ENCODE measurements at regions not wholly inside any gene's neighbourhood (a gene's known extent, or its start where the extent isn't known, plus 50 kb on each side); places are given as distances from the start of the nearest gene placed in this dataset.
"Not testable (repeated sequence)": the region's sequence is repeated elsewhere in the genome, so short reads cannot be mapped to it uniquely, and the experiment has no call there.

DNA sequence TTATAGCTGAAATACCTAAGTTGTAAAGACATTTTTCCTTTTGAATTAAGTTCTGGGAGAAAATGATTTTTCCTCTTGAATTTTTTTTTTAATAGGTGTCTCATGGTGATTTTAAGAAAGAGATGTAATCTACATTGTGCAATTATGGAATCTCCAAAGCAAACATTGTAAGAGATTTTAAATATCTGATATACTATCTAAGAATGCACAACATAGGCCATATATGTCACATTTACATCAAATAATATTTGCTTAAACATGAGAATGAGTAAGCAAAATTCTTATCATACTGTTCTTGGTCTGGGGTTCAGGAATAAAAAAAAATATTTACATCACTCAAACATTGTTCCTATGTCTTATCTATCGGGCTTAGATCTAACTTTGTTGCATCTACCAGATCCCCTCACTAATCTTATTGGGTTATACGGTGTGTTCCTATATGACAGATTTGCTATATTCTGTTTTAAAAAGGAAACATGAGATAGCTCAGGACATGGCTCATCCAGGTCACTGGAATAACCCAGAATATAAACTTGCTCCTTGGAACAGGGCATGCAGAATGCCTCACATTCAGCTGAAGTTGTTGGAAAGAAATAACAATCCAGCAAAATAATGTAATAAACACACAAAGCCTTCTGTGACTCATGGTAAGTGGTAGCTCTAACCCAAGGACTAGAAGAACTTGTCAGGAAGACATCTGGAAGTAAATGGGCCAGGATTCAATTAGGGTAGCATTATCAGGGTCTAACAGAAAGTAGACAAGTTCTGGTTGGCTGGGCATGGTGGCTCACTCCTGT is 794.7 kb downstream of the IPMK start:
- DNase-seq, result no peak

DNA sequence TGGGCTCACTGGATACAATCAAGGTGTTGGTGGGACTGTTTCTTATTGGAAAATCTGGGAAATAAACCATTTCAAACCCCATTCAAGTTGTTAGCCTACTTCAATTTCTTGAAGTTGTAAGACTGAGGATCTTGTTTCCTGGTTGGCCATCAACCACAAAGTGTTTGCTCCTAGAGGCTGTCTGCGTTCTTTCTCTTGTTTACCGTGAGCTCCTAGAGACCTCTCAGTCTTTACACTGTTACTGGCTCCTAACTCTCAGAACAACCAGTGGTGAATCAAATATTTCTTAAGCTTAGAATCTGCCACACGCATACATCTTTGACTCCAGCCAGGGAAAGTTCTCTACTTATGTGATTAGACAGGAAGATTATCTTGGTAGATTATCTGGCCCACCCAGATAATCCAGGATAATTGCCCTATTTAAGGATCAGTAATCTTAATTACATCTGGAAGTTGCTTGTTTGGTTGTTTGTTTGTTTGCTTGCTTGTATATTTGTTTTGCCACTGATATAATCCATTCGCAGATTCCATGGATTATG is 798.7 kb downstream of the IPMK start:
- DNase-seq, result no peak

DNA sequence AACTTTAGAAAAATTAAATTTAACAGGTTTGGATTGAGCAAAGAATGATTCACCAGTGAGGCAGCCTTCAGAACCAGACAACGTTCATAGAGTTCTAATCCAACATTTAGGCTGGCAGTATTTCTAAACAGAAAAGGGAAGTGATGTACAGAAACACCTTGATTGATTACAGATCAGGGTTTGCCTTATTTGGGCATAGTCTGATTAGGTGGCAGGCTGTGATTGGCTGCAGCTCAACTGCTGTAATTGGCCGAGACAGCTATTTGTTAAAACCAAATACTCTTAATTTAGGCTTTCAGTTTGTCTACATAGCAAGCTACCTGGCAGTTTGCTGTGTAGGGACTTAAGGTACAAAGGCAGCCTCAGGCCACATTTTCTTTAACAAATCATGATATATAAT is 802.5 kb downstream of the IPMK start:
- no peak for DNase-seq

DNA sequence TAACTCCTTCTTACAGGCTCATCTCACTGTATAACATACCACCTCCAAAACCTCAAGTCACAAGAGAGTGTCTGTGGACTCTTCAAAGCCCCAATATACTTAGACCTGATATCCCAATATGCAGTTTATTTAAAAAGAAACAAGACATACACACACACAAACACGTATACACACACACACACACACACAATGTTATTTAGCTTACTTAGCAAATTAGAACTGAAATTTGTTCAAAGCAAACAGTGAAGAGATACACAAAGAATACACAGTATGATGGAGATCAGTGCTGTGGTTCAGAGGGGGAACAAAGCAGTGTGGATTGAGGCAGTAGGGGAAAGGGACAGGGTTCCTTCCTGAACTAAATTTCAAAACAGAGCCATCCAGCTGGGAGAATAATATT is 807.2 kb downstream of the IPMK start:
- no peak for DNase-seq

DNA sequence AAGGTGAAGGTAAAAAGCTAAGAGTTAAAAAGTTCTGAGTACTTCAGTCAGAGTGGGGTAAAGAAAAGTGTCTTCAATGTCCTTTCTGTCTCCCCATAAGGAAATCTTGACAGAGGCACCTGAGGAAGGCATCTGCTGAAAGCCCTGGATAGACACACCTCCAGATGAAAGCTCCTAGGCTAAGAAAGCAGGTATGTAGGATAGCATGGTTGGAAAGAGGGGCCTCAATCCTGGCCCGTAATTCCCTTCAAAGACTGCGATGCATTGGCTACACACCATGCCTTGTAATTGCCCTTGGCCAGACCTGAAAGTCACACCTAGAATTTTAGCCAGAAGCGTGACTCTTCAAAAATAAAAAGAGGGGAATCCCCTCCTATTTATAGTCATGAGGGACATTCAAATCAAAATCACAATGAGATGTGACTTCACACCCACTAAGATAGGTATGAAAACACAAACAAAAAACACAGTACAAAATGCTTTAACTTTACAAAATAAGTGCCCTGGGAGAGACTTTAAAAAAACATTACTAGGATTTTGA is 809.7 kb downstream of the IPMK start:
- no peak for DNase-seq

DNA sequence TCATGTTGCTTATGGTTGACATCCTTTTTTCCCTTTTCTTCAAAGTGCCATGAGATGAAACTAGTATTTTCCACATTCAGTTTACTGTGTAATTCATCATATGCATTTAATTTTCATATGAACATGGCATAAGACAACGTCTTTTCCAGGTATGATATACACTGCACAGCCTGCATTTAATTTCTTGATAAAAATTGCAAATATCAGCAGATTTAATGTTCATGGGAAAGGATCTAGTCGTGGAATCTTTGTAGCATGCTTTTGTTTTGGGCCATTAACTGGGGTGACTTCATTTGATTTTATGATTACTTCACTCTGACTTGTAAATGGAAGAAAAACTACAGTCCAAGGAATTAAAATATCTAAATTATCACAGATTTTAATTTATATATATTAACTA is 837.3 kb downstream of the IPMK start:
- no peak for DNase-seq

DNA sequence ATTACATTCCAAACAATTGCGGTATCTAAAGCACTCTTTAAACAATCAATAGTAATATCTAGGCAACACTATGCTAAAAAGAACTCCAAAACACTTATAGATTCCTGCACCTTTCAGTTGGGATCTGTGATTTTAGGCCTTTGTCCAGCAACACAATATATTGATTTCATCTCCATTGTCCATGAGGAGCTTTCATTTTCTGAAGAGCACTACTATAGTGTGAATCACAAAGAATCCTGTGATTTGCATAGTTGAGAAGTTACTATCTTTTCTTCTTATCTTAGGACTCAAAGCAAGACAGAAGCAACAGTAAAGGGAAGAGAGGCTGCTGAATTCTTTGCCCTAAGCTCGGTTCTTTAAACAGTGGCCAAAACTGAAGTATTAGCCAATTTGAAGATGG is 846.8 kb downstream of the IPMK start:
- peak; percentile 2 for DNase-seq

DNA sequence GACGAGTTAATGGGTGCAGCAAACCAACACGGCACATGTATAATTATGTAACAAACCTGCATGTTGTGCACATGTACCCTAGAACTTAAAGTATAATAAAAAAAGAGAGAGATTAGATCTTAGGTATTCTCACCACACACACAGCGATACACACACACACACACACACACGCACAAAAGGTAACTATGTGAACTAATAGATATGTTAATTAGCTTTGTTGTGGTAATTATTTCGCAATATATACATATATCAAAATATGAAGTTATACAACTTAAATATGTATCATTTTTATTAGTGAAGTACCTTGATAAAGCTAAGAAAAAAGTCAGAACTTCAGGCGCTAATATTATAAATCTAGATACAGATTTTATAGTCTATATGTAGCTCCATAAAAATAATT is 849.2 kb downstream of the IPMK start:
- DNase-seq, result no peak

DNA sequence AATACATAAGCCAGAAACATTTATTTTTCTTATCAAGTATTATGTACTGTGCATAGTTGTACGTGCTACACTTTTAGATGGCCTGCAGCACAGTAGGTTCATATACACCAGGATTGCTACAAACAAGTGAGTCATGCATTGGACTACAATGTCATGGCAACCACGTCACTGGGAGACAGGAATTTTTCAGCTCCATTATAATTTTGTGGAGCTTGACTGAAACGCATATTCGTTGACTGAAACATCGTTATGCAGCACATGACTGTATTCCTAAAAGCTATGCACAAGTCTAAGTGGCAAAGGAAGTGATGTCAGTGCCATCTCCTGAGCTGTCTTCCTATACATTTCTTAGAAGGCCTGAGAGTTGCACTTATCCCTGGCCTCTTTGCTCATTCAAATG is 871.8 kb downstream of the IPMK start:
- no peak for DNase-seq

DNA sequence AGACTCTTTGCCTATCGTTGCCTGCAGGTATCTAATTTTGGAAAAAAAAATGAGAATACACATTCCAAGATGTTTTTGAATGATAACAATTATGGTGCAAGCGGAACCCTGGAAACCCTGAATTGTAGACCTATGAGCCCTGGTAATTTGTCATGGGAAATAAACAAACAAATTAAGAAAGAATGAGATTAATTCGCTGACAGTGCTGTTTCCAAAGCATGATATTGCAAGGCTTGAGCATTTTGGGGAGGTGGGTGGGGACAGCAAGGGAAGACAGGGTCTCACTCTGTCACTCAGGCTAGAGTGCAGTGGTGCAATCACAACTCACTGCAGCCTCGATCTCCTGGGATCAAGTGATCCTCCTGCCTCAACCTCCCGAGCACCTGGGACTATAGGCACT is 900.3 kb downstream of the IPMK start:
- DNase-seq, result no peak

DNA sequence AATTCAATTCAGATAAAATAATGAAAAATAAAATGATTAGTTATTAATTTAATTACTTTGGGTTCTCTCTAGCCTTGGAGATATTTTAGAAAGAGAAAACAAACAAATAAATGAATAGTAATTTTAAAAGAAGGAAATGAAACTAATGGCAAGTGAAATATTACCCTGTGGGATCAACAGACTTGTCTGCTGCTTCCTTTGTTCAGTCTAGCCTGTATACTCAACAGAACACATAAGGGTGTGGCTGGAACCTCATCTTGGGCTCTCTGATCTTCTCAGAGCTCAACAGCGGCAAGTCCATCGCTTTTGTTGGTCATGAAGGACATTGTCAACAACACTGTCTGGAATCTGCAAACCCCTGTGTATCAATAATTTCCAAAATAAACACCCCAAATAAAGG is 904.9 kb downstream of the IPMK start:
- no peak for DNase-seq

DNA sequence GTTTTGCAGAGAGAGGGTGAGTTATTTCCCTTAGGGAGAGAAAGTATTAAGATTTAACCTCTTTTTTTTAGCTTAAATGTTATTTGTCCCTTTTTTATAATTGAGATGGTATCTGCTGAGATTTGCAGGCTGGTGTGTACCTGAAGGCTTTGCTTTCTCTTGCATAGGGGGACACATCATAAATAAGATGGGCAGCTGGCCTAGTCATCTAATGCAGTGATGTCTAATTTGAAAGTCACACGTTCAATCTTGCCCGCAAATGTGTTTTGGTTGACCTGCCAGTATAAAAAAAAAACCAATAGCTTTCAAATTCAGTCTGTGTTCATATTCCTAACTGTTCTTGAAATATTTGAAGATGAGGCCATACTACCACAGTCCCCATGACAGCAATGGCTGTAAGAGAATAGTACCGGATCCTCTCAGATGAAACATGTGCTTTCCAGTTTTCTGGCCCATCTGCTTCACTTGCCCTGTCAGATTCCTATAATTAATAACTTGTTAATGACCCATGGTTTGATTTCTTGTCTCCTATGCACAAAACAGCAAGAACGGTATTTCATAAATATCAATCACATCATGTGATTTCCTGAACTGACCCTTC is 914.2 kb downstream of the IPMK start:
- no peak for DNase-seq

DNA sequence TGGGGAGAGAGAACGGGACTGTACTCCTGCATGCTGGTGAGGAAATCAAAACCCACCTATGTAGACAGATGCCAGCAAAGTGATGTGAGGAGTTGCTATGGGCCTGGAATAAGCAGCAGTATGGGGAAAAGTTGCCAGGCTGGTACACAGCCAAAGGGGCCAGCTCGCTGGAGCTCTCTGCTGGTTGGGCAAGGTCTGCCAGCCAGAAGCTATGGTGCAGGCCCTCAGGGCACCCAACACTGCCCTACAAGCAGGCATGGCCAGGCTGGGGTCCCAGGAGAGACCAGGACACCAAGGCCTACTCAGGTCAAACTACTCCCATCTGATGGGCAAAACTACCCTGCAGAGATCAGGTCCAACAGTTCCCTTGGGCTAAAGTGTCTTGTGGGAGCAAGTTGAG is 916.6 kb downstream of the IPMK start:
- no peak for DNase-seq

DNA sequence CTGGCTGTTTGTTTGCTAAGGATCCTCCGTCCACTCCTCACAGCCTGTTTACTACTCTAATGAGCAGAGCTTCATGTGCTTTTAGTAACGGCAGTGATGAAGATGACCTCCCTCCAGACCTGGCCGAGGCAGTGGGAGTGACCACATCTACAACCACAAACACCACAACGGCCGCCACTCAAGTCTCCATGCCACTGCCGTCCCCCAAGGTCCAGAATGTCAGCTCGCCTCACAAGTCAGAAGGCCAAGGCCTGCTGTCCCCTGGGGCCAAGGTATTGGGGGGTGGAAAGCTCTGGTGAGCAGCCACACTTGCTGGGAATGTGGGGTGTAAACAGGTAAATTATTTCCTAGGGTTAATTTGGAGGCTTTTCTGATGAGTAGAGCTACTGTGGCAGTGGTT is 926.4 kb downstream of the IPMK start:
- DNase-seq, result no peak

DNA sequence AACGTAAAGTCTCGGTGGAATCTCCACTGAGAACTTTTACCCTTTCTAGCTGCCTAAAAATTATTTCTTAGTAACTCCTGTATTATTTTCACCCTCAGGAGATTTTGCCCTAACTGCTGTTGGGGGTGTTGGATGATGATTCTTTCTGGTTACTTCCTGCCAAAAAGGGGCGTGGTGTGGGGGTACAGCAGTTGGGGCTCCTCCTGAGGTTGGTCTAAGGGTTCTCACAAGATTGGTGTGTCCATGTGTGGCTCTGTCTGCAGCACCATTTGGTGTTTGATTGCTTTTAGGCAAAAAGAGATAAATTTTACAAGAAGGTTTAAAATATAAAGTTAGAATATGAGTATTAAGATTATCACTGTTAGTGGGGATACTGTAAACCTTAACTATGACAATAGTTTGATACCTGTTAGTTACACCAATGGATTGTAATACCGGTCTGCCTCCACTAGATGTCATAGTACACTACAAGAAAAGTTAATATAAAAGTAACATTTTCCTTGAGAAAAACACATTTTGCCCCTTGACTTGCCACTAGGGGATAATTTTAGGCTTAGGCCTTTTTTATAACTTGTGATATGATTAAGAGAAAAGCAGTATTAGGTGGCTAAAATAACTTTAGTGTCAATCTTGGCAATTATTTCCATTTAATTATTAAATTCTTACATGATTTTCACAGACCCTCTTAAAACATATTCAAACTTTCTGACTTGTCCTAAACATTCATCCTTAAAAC is 928.7 kb downstream of the IPMK start:
- peak; percentile 17 for DNase-seq

DNA sequence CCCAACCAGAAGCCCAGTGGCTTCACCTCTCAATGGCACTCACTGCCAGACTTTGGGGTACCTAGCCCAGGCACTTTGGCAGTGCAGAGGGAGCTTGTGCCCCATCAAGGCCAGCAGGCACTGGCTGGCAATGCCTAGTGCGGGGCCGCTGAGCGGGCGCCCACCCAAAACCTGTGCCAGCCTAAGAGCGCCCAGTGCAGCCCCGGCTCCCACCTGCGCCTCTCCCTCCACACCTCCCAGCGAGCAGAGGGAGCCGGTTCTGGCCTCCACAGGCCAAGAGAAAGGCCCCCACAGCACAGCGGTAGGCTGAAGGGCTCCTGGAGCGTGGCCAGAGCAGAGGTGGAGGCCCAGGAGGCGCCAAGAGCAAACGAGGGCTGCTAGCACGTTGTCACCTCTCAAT is 930.8 kb downstream of the IPMK start:
- no peak for DNase-seq

DNA sequence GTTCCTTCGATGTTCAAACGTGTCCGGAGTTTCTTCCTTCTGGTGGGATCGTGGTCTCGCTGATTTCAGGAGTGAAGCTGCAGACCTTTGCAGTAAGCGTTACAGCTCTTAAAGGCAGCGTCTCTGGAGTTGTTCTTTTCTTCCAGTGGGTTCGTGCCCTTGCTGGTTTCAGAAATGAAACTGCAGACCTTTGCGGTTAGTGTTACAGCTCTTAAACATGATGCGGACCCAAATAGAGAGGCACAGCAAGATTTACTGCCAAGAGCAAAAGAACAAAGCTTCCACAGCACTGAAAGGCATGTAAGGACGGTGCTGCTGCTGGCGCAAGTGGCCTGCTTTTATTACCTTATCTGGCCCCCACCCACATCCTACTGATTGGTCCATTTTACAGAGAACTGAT is 931.4 kb downstream of the IPMK start:
- DNase-seq, result no peak

DNA sequence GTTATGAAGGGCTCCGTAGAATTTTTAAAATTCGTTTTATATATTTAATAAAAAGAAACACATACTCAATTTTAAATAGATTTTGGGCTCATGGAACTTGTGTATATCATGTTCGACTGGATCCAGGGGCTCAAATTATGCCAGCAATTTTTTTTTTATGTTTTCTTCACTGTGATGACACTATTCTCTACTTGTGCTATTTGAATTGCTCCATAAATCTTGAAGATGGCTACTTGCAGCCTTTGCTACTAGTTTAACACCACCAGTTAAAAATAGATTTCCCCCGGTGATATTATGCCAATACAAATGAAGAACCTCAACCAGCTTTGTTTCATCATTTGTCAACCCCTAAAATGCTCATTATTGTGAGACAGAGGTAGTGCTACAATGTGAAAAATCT is 933.2 kb downstream of the IPMK start:
- no peak for DNase-seq

DNA sequence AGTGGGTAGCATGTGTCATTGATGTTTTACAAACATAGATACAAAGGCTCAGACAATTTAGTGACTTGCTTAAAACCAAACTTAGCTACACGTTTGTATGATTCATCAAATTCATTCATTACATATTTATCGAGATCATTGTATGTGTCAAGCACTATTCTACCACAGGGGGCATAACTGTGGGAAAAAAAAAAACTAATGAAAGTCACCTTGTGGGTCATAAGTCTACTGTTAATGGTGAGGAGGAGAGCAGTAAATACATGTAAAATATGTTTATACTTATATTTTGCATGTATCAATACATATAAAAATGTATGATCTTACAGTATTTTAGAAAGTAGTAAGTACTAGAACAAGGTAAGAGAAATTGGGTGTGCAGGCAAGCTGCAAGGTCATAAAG is 933.8 kb downstream of the IPMK start:
- no peak for DNase-seq

DNA sequence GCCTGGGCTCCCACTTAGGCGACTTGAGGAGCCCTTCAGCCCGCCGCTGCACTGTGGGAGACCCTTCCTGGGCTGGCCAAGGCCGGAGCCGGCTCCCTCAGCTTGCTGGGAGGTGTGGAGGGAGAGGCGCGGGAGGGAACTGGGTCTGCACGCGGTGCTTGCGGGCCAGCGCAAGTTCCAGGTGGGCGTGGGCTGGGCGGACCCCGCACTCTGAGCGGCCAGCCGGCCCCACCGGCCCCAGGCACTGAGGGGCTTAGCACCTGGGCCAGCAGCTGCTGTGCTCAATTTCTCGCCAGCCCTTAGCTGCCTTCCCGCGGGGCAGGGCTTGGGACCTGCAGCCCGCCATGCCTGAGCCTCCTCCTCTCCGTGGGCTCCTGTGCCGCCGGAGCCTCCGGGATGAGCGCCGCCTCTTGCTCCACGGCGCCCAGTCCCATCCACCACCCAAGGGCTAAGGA is 946.3 kb downstream of the IPMK start:
- DNase-seq, result not testable (repeated sequence)

DNA sequence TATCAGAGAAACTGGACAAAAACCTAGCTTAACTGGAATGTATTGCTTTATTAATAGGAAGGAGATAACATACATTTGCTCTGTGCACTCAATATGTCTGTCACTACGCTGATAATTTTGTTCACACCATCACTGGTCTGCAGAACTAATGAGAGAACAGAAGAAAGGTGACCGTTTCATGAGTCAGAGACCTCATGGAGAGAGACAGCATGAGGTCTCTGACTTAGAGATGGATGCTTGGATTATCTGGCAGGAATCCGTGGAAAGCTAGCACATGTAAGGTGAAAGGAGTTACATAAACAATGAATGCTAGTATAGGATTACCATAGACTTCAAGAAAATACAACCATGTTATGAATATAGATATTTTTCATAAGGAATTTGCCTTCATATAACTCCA is 947.3 kb downstream of the IPMK start:
- no peak for DNase-seq

DNA sequence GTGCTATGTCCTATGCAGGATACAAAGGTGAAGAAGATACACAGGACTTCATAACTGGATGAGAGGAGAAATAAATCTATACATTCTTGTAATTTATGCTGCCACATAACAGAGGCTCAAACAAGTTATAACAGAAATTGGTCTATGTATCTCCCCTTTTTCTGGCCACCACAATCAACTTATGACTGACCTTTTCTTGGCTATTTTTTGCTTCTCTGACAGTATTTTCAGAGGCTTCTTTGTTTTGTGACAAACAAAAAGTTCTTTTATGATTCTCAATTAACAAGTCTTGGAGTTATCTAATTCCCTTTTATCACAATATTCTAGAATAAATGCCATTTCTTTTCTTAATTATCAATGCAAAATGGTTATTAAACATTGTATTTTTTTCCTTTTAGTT is 953.0 kb upstream of the ZWINT start:
- DNase-seq, result no peak

DNA sequence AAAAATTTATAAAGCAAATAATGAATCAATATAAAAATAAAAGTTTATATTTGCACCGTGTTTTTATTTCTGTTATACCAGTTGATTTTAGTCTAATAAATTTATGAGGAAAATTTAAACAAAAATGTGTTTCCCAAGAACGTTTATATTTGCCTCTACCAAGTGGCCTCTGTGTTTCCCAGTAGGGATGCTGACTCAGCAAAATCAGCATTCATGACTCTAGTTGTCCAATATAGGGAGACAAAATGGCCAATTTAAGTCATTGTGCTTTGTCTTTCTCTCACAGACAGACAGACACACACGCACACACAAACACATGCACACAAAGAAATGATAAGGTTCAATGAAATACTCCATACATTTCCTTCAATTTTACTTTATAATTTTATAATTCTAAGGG is 942.5 kb upstream of the ZWINT start:
- DNase-seq, result no peak

DNA sequence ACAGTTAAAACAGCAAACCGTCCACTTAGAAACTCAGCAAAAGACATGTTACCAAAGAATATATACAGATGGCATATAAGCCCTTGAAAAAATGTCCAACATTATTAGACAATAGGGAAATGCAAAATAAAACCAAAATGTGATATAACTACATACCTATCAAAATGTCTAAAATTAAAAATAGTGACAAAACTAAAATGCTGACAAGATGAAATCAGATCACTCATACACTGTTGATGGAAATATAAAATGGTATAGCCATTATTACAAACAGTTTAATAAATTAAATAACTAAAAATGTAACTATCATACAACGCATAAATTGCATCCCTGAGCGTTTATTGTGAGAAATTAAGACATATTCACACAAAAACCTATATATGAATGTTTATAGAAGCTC is 939.7 kb upstream of the ZWINT start:
- DNase-seq, result no peak

Data from NCI-H345 (cell line).